ENCODE measurements at regions not wholly inside any gene's neighbourhood (a gene's known extent, or its start where the extent isn't known, plus 50 kb on each side); places are given as distances from the start of the nearest gene placed in this dataset.

DNA sequence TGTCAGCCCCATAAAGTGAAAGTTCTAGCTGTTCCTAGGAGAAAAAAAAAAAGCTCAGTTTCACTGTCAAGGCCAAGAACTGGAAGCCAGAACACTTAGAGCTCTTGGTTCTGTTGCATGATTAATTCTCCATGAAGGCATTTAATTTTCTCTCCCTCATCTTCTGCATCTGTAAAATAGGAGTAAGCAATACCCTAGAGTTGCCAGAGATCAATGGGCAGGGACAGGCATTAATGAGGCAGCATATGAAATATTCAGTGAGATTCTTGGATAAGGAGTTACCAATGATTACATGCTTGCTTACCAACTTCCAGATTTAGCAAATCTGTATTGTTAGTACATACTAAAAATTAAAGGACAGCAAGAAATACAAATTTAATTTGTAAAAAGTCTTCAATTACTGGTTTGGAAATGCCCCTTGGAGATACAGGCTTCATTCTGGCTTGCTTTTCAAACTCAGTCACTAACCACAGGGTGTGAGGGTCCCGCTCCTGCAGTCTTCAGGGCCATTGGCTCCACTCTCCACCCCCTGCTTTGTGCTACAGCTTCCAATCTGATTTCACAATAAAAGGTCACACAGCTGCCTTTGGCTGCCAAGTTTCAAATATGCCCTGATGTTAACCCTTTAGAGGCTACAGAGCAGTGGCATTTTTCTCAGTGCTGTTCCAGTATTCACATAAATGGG lies 624.6 kb downstream of the BNC2 start:
- TF ChIP-seq, protein P1, sequence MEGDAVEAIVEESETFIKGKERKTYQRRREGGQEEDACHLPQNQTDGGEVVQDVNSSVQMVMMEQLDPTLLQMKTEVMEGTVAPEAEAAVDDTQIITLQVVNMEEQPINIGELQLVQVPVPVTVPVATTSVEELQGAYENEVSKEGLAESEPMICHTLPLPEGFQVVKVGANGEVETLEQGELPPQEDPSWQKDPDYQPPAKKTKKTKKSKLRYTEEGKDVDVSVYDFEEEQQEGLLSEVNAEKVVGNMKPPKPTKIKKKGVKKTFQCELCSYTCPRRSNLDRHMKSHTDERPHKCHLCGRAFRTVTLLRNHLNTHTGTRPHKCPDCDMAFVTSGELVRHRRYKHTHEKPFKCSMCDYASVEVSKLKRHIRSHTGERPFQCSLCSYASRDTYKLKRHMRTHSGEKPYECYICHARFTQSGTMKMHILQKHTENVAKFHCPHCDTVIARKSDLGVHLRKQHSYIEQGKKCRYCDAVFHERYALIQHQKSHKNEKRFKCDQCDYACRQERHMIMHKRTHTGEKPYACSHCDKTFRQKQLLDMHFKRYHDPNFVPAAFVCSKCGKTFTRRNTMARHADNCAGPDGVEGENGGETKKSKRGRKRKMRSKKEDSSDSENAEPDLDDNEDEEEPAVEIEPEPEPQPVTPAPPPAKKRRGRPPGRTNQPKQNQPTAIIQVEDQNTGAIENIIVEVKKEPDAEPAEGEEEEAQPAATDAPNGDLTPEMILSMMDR (IDR thresholded peaks at IDR 0.05), result no peak
- TF ChIP-seq ZFX (IDR thresholded peaks at IDR 0.05; ENCODE audit: borderline replicate concordance), result no peak
- no peak overlapping the region for H3K27ac ChIP-seq

DNA sequence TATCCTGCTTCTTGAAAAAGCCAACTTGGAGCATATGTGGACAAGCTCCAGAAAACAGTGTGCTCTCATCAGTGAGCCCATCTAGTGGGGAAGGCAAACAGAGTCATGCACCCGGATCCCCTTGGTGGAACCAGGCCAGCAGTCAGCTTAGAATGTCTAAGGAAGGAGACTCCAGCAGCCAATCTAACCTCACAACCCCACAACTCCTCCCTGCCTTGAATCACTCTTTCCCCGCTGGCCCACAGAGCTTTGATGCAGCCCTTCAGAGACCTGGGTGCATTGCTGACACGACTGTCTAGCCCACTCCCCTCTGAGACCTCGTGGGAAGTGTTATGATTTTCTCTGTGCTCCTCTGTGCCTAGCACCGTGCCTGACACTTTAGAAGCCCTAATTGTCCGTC lies 623.7 kb downstream of the BNC2 start:
- no peak overlapping the region for H3K27ac ChIP-seq
- TF ChIP-seq ZFX (IDR thresholded peaks at IDR 0.05; ENCODE audit: borderline replicate concordance), result no peak
- TF ChIP-seq, protein P1 (IDR thresholded peaks at IDR 0.05), result no peak

GRCh38 chr9:16247188-16247875 lies 623.1 kb downstream of the BNC2 start:
- no peak overlapping the region for H3K27ac ChIP-seq
- TF ChIP-seq, protein P1 (IDR thresholded peaks at IDR 0.05), result no peak
- TF ChIP-seq ZFX (IDR thresholded peaks at IDR 0.05; ENCODE audit: borderline replicate concordance), result no peak

DNA sequence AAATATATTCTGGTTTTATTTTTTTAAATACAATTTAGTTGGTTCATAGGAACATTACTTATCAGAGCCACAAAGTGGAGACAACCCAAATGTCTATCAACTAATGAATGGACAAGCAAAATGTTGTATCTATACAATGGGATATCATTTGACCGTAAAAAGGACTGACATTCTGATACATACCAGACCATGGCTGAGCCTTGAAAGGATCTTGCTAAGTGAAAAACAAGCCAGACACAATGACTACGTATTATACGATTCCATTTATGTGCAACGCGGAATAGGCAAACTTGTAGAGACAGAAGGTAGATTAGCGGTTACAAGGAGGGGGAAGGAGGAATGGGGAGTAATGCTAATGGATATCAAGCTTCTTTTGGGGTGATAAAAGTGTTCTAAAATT lies 621.6 kb downstream of the BNC2 start:
- no peak for TF ChIP-seq ZFX (IDR thresholded peaks at IDR 0.05; ENCODE audit: borderline replicate concordance)
- TF ChIP-seq, protein P1 (IDR thresholded peaks at IDR 0.05), result no peak
- H3K27ac ChIP-seq, result no peak overlapping the region

DNA sequence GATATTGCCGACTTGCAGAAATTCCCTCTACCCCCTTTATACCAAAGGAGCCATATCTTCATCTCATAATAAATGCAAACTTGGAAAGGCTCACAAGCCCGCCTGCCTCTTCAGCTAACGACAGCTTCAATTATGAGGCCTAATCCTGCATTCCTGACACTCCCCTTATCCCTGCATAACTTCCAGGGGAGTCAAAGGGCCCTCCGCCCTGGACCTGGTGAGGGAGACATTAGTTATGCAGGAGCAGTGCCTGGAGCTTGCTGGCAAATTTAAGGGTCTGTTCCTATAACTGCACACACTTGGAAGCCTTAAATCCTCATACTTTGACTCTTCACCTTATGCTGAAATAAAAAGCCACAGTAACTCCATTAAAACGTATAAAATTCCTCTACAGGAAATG lies 617.9 kb downstream of the BNC2 start:
- no peak overlapping the region for H3K27ac ChIP-seq
- TF ChIP-seq ZFX (IDR thresholded peaks at IDR 0.05; ENCODE audit: borderline replicate concordance), result no peak
- TF ChIP-seq, protein P1 (IDR thresholded peaks at IDR 0.05), result no peak

- TF ChIP-seq ZFX (IDR thresholded peaks at IDR 0.05; ENCODE audit: borderline replicate concordance), result no peak
- TF ChIP-seq, protein P1 (IDR thresholded peaks at IDR 0.05), result no peak
- no peak overlapping the region for H3K27ac ChIP-seq
These were observed 615.8 kb downstream of the BNC2 start for GRCh38 chr9:16254674-16255073.

DNA sequence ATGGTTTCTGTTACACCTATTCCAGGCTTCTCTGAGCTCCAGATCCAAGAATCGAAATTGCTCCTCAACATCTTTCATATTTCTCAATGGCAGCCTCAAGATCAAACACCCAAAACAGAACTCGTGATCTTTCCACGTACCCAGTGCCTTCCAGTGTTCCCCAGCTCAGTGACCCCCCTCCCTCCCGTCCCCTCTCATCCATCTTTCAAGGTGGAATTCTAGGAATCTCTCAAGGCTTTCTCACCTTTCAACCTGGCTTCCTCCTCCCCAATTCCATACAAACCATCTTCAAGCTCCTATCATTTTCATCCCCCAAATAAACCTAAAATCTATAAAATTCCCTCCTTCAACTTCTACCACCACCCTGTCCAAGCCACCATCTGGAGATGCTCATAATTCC lies 615.3 kb downstream of the BNC2 start:
- TF ChIP-seq ZFX (IDR thresholded peaks at IDR 0.05; ENCODE audit: borderline replicate concordance), result no peak
- TF ChIP-seq, protein P1 (IDR thresholded peaks at IDR 0.05), result no peak
- H3K27ac ChIP-seq, result no peak overlapping the region

Data from 22Rv1 (cell line).